Astrocyte of the hippocampus (primary cell): ENCODE measurements at regions not wholly inside any gene's neighbourhood (a gene's known extent, or its start where the extent isn't known, plus 50 kb on each side); places are given as distances from the start of the nearest gene placed in this dataset.
"Not testable (repeated sequence)": the region's sequence is repeated elsewhere in the genome, so short reads cannot be mapped to it uniquely, and the experiment has no call there.

Experiments used
- DNase-seq: peaks from one replicate; pipeline ENCODE4 v3.0.0; 2011; ENCODE audit warnings: low read depth, low spot score

DNA sequence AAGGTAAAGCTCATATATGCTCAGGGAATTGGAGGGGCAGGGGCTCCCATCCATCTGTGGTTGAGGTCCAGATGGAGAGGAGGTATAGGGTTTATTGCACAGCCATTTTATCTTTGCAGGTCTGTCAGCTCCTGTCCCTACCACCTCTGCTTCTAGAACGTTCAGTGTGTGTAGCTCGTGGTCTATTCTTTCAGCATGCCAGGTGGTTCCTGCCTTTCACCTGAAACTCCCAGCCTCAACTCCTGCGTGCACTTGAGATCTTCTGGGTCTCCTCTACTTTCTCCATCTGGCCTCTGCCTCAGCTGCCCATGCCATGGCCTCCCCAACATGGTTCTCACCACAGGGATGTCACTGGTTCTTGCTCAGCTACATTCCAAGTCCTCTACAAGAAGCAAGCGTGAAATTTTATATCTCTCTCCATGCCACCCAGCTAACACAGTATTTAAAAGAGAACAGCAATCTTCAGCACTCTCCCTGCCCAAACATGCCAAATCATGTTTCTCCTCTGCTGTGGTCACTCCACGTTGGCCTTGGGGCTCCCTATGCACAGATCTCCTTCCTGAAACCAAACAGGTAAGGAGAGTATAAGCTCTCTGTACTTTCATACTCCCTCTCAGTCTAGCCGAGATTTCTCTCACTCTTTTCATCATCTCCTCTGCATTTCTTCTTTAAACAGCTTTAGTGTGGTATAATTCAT is 157.8 kb upstream of the TRPC6 start:
- DNase-seq: no peak

DNA sequence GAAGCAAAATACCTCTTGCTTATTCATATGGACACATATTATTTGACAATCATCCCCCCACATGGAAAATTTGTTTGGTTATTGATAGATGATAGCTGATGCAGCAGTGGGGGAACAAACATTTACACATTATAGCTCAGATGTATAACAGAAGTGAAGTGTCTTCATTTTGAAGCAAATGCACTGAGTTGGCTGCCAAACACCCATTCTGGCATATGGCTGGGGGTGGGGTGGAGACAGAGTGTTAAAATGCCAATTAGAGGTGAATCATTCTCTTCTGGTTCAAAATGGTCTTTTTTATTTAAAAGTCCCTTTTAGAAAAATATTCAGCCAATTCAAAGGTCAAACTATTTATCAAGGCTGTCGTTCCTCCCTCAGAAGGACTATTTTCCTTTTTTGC is 157.3 kb upstream of the TRPC6 start:
- DNase-seq: no peak

DNA sequence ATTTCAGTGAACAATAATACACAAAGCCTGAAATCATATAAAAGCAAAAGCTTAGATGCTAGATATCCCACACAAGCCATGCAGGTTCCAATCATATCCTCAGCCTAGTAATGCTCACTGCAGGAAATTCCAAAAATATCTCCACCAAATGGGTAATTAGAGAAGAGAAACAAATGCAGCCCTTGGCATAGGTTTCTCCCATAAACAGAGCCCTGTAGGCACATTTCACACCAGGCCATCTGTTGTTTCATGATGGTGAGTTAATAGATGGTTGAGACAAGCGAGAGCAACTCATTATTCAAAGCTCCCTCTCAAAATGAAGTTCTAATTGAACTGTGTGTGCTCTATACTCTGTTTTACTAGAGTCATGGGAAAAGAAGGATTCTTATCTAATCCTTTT is 154.6 kb upstream of the TRPC6 start:
- DNase-seq: no peak

DNA sequence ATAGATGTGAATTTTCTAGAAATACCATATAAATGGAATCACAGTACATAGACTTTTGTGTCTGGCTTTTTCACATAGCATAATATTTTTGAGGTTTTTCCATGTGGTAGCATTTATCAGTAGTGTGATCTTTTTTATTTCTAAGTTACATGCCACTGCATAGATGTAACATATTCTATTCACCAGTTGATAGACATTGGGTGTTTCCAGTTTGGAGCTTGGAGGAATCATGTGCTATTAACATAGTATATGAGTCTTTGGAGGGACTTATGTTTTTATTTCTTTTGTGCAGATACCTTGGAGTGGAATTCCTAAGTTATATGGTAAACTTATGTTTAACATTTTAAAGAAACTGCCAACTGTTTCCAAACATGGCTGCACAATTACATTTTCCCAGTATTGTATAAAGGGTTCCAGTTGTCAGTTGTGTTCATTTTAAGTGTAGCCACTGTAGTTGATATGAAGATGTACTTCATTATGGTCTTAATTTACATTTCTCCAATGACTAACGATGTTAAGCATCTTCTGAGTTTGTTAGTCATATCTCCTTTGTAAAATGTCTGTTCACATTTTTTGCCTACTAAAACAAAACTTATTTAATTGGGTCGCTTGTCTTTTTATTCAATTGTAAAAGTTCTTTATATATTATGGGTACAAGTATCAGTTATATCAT is 145.7 kb upstream of the TRPC6 start:
- no peak for DNase-seq

DNA sequence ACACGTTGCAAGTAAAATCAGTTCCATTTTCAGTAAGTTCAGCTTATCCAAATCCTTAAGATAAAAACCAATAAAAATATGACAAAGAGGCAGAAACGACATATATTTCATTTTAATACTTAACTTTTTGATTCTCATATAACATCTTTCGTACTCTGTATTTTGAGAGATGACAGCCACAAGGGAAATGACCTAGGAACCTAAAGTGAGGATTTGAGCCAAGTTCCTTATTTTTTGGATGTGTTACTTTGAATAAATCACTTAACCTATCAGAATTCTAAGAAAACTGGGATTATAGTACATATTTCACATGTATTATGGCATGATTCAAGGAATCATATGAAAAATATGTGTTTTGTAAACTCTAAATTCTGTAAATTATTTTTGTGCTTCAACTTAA is 143.6 kb upstream of the TRPC6 start:
- DNase-seq: no peak

GRCh38 chr11:101726988-101727387 is 143.2 kb upstream of the TRPC6 start:
- no peak for DNase-seq

DNA sequence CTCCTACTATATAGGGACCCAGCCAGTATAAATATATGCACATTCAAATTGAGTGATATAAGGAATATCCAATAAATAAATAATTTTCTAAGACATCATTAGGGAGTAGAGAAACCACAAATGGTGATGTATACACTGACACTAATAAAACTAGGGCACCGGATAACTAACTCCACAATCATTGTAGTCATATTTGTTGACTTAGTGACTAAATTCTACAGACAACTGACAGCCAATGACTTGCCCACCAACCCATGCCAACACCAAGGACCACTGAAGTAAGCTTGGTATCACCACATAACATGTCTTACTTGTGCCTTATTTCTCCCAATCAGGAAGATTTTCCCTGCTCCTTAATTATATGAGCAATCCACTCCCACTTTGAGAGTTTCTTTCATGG is 139.6 kb upstream of the TRPC6 start:
- no peak for DNase-seq

GRCh38 chr11:101721270-101721669 is 137.5 kb upstream of the TRPC6 start:
- DNase-seq: peak; percentile 24

DNA sequence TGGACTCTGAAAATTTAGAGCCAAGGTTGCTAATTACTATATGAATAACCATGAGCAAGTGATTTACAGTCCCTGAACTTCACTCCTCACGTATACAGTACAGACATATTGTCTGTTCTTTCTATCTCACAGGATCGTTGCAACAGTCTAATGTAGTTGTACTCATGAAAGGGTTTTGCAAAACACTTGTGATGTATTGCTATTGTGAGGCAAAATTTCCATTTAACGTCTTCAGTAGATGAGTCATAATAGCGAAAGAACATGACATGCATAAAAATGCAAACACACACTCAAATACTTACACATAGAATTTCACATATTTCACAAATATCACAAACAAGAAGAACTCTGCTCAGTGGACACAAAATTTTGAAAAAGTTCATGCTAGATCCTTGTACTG is 134.6 kb upstream of the TRPC6 start:
- DNase-seq: no peak

DNA sequence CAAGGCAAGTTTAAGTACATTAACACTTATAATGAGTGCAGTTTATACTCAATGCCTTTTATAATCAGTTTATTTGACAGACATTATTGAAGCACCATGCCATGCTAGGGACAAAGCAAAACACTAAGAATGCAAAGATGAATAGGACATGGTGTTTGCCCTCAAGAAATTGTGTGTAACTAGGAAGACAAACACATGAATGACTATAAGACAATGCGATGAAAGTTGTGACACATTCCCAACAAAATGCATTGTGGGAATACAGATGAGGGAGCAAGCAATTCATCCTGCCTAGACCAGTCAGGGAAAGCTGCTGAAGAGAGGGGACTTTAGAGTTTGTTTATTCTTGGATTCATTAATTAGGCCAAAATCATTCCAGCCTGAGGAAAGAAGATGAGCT is 133.8 kb upstream of the TRPC6 start:
- DNase-seq: no peak

DNA sequence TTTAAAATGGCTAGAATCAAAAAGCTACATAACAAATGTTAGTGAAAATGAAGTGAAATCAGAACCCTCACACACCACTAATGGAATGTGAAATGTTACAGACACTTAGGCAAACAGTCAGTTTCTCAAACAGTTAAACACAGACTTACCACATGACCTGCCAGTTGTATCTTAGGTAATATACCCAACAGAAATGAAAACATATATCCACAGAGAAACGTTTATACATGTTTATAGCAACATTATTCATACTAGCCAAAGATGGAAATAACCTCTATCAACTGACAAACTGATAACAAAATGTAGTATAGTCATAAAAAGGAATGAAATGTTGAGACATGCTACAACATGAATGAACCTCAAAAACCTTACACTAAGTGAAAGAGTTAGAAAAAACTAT is 131.5 kb upstream of the TRPC6 start:
- DNase-seq: no peak

- peak; percentile 31 for DNase-seq
Observed at GRCh38 chr11:101707477-101707876, 123.7 kb upstream of the TRPC6 start.

GRCh38 chr11:101706541-101706940 is 122.7 kb upstream of the TRPC6 start:
- peak; percentile 75 for DNase-seq

DNA sequence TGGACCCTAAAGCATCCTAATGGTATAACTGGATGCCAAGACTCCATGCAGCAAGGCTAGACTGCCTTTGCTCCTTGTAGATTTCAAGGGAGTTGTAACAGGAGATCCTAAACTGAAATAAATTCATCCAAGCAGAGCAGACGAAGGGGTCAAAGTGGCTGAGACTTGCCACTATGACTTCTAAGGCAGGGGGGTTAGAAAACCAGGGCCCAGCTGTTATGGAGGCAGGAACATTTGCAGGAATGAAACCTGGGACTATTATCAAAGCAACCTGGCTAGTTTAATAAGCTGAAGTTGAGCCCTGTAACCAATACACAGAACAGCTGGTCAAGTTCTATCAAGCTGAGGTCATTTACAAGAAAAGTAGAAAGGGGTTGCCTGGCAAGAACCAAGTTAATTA is 122.2 kb upstream of the TRPC6 start:
- DNase-seq: peak; percentile 55

- DNase-seq: not testable (repeated sequence)
Observed at GRCh38 chr11:101694869-101695268, 111.1 kb upstream of the TRPC6 start.

DNA sequence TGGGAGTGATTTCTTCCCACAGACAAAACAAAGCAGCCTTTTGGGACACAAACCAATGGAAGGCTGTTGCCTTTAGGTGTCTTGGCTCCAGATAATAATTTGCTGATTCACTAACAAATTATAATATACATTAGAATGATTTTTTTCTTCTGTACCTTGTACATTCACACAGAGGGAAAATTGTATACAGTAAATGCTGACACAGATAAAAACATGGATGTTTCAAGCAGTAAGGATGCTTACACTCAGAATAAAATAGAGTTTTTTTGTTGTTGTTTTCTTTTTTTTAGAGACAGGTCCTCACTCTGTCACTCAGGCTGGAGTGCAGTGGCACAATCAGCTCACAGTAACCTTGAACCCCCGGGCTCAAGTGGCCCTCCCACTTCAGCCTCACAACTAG is 109.2 kb upstream of the TRPC6 start:
- no peak for DNase-seq

GRCh38 chr11:101686514-101686913 is 102.7 kb upstream of the TRPC6 start:
- DNase-seq: peak; percentile 95

DNA sequence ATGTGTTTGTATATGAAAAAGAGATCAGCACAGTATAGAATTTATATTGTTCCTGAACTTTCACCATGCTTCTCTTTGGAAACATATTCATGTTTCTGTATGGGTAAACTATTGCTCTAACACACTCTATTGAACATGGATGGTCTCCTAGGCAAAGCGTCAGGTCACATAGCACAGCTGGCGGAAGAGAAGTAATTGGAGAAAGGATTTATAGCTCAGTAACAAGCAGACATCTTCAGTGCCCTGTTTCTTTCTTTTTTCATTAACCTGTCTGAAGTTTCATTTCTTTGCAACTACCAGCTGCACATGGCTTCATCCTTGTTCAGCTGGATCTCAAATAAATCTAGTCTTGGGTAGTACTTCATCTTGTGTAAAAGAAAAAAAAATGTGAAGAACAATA is 84.4 kb upstream of the TRPC6 start:
- no peak for DNase-seq

DNA sequence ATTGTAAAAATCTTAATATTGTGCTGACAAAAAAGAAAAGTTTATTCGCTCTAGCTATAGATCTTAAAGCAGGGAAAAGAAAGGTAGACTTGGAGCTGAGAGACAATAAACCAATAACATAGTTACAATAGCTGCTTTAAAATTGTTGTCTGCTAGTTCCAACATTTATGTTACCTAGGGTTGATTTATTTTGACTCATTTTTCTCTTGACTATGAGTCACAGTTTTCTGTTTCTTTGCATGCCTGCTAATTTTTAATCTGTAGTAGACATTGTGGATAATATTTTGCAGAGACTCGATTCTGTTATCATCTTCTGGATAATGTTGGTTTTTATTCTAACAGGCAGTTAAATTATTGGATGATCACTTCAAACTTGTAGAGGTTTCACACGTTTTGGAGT is 83.1 kb upstream of the TRPC6 start:
- no peak for DNase-seq

- no peak for DNase-seq
Observed at GRCh38 chr11:101661559-101661958, 77.8 kb upstream of the TRPC6 start.
